GM21367 (cell line): ENCODE measurements at regions not wholly inside any gene's neighbourhood (a gene's known extent, or its start where the extent isn't known, plus 50 kb on each side); places are given as distances from the start of the nearest gene placed in this dataset.
"Not testable (repeated sequence)": the region's sequence is repeated elsewhere in the genome, so short reads cannot be mapped to it uniquely, and the experiment has no call there.

Experiments
- ATAC-seq: cut with Tn5 transposase; IDR thresholded peaks from one replicate; pipeline ENCODE4 v1.9.1; 2021; ENCODE audit not compliant: unreplicated experiment

DNA sequence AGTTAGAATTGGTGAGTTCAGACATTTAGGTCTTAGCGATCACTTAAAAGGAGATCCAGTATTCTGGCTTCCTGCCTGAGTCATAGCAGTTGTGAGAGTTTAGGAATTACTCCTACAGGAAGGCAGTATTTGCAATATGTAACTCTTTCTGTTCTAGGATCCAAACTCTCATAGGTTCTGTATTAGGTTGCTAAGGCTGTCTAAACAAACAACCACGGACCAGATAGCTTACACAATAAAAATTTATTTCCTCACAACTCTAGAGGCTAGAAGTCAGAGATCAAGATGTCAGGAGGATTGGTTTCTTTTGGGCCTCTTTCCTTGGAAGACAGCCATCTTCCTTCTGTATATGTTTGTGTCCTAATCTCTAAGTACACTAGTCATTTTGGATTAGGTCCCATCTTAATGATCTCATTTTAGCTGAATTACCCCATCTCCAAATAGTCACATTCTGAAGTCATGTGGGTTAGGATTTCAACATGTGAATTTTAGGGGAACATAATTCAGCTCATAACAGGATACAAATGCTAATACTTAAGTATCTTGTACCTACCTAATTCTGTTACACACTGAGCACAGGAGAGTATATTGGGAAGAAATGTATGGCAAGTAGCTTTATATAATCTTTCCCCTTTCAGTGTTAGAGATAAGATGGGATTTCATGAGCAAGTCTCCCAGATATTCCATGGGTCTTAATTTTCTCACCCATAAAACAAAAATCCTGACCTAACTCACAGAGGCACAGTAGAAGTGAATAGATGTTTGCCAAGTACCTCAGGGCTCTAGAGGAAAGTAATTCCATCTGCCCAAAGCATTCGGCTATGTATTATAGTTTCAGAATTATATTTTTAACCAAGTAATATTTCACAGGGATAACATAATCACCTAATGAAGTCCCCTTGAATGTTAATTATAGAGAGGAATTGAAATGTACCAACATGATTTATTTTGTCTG, 144.4 kb downstream of the PTBP2 start:
- no peak for ATAC-seq

DNA sequence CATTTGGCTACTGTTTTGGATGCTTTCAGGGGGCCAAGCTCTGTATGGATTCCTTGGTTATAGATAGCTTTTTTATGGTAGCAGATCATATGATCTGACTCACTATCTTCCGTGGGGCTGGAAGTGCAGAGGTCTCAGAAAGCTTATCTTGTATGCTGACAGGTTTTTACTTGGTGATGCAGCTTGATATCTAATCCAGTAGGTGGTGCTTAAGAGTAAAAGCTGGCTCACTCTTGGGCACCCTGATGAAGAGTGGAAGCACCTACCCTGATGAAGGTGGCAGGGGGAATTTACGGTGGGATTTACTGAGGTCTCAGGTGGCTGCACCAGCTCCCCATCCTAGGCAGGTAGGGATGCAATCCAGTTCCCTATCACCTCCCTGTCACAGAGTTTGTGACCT, 151.2 kb downstream of the PTBP2 start:
- ATAC-seq = no peak

DNA sequence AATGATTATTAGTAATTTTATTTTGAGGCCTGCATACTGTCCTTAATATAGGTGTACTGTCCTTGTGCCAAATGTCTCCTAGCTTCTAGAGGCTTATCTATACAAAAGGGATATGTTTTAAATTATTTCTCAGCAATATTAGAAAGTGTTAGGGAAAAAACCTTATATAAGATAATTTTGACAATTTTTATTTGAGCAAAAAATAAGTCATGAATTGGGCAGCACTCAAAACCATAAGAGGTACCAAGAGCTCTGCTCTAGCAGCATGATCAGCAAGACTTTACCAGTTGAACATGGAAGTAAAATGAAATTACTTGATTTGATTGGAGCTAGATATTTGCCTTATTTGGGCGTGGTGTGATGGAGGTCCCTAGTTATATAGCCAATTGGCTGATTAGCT, 157.1 kb downstream of the PTBP2 start:
- ATAC-seq = no peak

DNA sequence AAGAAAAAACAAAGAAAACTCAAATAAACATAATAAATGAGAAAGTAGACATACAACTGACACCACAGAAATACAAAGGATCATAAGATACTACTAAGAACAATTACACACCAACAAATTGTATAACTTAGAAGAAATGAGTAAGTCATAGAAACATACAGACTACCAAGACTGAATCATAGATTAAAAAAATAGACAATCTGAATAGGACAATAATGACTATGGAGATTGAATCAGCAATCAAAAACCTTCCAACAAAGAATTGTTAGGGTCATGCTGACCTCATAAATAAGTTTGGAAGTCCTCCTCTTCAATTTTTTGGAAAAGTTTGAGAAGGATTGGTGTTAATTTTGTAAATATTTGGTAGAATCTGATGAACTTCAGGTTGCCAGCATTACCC, 159.0 kb downstream of the PTBP2 start:
- ATAC-seq = no peak

- no peak for ATAC-seq
Observed at GRCh38 chr1:96882096-96882495, 160.5 kb downstream of the PTBP2 start.

- ATAC-seq = no peak
Observed at GRCh38 chr1:96886474-96886873, 164.9 kb downstream of the PTBP2 start.

DNA sequence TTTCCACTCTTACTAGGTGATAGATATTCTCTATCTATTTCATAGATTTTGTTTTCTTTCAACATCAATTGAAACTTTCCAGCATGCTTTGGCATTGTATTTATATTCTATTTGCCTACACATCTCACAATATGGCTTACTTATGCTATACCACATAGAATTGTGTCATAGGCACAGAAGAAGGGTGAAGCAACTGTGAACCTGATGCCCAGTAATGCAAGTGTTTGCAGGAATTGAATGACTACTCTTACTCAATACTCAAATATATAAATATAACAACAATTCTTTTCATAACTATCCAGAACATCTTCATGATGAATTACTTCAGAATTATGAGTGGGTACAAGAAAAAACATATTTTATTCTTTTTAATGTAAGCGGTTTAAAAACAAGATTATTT, 165.9 kb downstream of the PTBP2 start:
- no peak for ATAC-seq

DNA sequence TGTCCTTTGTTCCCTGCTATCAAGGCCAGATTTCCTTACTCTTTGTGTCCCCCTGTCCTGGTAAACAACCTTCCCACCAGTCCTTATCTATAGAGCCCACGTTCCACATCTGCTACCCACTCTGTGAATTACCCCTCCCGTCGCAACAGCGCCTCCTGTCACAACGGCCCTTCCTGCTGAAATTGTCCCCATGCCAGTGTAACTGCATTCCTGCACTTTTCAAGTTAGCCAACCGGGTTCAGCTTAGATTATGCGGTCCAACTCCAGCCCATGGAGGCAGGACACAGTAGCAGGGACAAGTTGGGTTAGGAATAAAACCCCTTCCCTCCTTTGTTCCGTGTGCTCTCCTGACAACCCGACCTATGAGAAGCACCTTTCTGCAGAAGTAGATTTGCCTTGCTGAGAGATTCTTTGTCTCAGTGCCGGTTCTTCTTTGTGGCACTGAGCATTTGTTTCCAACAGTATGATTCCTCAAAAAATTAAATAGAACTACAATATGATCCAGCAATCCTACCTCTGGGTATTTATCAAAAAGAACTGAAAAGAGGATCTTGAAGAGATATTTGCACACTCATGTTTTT, 180.3 kb downstream of the PTBP2 start:
- ATAC-seq = no peak

GRCh38 chr1:96912248-96912647, 190.7 kb downstream of the PTBP2 start:
- ATAC-seq = no peak

GRCh38 chr1:96915701-96916100, 194.1 kb downstream of the PTBP2 start:
- not testable (repeated sequence) for ATAC-seq

GRCh38 chr1:96918406-96918805, 196.8 kb downstream of the PTBP2 start:
- ATAC-seq = no peak

- ATAC-seq = no peak
Observed at GRCh38 chr1:96922181-96922580, 200.6 kb downstream of the PTBP2 start.

GRCh38 chr1:96923753-96924152, 202.2 kb downstream of the PTBP2 start:
- ATAC-seq = no peak

DNA sequence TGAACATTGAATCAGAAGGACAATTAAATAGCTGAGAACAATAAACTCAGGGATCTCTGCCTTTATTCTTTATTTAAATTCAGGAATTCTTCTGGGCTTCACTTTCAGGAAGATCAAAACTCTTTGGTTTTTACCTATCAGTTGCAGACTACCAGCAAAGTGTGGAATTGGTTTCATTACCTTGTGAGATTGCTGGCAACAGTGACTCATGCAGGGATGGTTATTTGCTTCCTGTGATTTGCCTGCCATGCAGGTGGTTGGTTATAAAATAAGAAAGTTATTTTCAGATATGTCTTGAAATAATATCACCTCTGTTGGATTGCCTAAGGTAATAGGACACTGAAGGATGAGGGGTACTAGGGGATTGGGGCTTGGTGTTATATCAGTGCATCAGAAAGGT, 204.6 kb downstream of the PTBP2 start:
- no peak for ATAC-seq

DNA sequence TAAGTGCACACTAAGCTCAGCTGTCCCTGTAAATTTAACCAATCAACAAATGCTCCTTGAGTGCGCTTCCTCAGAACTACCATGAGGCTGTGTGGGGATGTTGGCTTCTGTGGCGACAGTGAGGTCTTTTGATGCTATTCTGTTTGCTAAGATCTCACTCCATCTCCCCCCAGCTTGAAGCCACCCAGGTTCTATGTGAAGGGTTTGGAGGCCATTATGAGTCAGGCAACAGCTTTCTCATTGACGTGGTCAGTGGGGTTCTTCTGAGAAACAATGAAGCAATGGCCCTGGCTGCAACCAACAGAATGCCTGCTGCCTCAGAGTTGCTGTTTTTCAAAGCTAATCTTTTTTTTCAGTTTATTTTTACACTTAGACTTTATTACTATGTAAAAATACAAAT, 205.5 kb downstream of the PTBP2 start:
- ATAC-seq = no peak

GRCh38 chr1:96931136-96931535, 209.6 kb downstream of the PTBP2 start:
- no peak for ATAC-seq

DNA sequence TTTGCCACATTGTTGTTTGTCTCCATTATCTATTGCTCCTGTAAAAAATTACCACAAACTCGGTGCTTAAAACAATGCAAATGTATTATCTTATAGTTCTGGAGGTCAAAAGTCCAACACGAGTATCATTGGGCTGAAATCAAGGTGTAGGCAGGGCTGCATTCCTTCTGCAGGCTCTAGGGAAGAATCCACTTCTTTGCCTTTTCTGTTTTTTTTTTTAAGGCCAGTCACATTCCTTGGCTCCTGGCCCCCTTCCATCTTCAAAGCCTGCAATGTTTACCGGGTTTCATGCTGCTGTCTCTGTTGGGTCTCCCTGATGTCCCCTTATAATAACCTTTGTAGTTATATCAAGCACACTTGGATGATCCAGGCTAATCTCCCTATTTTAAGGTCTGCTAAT, 212.7 kb downstream of the PTBP2 start:
- ATAC-seq = no peak

- no peak for ATAC-seq
Observed at GRCh38 chr1:96944432-96945092, 223.0 kb downstream of the PTBP2 start.

DNA sequence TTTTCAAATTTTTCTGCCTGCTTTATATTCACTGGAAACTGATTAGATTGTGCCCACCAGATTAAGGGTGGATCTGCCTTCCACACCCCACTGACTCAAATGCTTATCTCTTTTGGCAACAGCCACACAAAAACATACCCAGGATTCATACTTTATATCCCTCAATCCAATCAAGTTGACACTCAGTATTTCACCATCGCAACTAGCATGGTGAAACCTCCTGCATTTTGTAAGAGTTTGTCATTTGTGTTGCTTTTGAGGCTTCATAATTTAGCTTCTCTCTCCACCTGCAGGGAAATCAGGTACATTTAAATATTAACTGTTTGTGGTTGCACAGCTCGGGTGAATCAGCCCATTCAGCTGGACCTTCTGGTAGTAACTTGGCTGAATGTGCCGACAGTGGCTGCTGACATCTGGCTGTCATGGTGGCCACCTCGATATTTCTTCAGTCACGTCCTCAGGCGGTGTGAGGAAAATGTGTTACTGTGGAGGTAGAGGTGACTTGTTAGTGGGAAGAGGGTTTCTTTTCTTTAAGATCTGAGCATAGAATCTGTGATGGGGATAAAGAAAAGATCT, 224.0 kb downstream of the PTBP2 start:
- ATAC-seq = no peak

- no peak for ATAC-seq
Observed at GRCh38 chr1:96955307-96956012, 233.9 kb downstream of the PTBP2 start.

- no peak for ATAC-seq
Observed at GRCh38 chr1:96962216-96962615, 240.6 kb downstream of the PTBP2 start.
